HG03460 (cell line): ENCODE measurements at regions not wholly inside any gene's neighbourhood (a gene's known extent, or its start where the extent isn't known, plus 50 kb on each side); places are given as distances from the start of the nearest gene placed in this dataset.

Source experiments
- ATAC-seq: cut with Tn5 transposase; IDR thresholded peaks from one replicate; pipeline ENCODE4 v1.9.1; 2021; ENCODE audit not compliant: unreplicated experiment

DNA sequence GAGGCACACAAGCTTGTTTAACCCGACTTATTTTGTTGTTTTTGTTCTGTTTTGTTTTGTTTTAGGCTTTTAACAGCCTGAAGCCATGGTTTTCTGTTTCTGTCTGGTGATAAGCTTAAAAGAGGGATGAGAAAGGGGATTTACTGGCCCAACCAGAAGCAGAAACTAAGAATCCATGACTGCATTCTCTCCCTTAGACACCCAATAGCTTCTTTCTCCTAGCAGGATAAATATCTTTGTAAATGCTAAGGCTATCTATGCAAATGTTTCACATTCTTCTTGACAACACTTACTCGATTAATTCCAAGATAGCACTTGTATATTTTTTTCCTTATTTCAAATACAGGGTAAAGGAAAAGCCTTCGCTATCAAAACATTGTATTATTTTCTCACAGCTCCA lies 53.7 kb upstream of the SMAD1 start:
- no peak for ATAC-seq

DNA sequence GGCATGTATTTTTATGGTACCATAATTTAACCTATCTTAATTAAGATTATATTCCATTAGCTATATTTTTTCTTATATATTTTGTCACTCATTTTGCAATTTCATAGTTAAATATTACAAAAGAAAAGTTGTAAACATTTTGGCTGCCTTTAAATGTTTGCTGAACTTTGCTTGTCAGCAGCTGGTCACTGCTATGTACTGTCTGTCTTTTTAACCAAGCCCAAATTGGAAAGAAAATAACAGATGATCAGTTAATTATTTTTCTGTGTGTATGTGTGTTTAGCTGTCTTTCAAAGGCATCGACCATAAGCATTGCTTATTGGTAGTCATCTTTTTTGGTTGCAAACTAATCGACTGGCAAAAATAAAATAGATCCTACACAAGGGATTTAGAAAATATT lies 54.4 kb upstream of the SMAD1 start:
- no peak for ATAC-seq

DNA sequence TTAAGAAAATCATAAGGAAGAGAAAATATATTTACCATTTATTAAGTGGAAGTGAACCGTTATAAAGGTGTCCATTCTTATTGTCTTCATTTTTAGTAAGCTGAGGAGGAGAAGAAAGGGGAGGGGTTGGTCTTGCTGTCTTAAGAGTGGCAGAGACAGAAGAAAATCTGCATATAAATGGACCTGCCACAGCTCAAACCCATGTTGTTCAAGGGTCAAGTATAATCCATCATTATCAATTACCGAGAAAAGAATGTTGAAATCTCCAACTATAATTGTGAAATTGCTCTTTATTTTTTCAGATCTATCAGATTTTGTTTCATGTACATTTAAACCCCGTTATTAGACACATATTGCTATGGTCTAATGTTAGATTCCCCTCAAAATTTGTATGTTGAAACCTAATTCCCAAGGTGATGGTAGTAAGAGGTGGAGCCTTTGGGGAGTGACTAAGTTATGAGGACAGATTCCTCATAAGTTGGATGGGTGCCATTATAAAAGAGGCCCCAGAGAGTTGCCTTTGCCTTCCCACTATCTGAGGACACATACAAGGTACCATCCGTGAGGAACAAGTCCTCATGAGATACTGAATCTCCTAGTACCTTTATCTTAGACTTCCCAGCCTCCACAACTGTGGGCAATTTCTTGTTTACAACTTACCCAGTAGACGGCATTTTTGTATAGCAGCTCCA lies 58.5 kb upstream of the SMAD1 start:
- no peak for ATAC-seq

DNA sequence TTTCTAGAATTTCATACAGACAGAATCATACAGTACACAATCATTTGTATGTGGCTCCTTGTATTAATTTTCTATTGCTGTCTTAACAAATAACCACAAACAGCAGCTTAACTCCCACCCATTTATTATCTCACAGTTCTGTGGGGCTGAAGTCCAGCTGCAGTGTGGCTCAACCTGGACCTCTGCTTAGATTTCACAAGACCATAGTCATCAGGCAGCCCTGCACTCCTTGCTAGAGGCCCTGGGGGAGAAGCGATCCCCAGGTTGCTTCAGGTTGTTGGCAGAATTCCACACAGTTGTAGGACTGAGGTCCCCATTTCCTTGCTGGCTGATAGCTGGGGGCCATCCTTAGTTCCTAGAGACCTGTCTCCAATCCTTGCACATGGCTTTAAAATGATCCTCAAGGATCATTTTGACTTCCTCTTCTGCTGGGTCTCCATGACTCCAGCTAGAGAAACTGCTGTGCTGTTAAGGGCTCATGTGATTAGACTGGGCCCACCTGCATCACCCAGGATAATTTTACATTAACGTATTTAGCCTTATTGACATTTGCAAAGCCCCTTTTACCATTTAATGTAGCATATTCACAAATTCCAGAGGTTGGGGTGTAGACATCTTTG lies 60.9 kb upstream of the SMAD1 start:
- ATAC-seq, result no peak

DNA sequence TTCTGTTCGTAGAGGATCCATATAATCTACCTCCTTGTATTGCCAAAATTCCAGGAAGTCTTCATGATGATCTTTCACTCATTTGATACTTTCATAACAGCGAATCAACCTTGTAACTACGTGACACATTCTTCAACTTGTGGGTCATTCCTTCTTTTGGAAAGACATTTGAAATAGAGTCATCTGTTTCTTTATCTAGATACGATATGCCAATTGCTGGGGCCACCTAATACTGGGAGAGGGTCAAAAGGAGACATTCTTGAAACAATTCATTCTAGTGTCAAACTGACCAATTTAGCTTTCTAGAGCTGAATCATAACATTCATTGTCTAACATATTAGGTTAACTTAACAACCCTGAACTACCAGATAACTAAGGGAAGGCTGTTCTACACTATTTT lies 62.9 kb upstream of the SMAD1 start:
- no peak for ATAC-seq

DNA sequence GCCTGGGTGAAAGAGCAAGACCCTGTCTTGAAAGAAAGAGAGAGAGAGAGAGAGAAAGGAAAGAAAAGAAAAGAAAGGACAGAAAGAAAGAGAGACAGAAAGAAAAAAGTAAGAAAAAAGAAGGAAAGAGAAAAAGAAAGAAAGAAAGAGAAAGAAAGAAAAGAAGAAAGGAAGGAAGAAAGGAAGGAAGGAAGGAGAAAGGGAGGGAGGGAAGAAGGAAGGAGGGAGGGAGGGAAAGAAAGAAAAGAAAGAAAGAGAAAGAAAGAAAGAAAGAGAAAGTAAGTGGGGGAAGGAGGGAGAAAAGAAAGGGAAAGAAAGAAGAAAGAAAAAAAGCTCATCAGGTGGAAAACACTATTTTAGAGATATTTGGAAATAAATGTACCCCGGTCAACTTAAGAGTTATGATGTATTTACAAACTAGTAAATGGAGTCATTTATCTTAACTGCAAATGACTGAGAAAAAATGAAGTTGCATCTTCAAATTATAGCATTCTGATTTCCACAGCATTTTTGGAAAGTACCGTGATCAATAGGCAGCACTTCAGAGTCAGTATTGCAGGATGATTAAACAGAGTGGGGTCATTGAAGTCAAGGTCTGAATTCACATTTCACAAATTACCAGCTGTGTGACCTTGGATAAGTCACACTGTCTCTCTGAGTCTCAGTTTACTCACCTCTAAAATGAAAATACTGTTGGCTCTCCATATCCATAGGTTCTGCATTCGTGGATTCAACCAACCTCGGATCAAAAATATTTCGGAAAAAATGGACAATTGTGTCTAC lies 64.1 kb upstream of the SMAD1 start:
- no peak for ATAC-seq

DNA sequence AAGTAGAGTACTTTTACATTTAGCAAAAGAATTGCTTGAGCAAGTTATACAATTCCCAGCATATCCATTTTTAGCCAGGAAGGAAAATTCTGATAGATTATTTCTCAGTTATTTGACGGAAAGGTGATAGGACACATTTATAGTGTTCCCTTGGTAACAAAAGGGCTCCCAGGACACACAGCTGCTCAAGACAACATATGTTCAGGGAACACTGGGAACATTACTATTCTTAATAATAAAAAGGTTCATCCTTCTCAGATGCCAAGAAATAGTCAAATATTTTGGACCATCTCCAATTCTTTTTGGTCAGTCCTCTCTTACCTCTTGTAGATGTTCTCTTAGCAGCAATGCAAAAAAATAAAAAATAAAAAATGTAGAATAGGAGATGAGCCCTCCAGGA lies 66.8 kb upstream of the SMAD1 start:
- no peak for ATAC-seq

DNA sequence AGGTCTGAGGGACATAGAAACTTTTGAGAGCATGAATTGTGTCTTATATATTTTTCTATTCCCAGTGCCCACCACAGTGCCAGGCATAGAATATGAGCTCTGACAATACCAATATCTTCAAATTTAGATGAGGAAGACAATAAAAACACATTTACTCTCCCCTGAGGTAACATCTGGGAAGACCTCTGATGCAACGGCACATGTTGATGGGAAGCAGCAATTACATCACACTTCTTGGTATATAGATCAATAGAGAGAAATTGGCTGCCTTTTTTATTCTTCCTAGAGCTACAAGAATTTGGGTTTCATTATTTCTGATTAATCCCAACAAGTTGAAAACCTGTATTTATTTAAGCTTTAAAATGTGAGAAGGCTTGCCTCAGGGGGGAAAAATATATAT lies 67.4 kb upstream of the SMAD1 start:
- no peak for ATAC-seq

DNA sequence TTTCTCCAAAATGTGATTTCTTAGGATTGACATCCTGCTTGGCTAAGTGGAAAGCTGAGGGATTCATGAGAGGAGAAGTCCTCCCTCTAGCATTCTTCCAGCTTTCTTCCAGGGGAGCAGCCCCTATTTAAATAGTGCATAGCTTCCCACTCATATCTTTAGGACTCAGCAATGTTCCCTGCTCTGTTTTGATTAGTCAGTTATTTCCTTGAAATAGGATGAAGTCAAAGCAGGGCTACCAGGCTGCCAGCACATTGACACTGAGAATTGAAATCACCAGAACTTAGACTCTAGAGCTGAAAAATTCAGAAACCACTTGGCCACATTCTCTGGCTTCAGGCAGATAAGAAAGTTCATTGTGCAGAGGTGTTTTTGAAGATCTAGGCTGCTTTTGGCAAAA lies 74.7 kb upstream of the SMAD1 start:
- ATAC-seq, result no peak

DNA sequence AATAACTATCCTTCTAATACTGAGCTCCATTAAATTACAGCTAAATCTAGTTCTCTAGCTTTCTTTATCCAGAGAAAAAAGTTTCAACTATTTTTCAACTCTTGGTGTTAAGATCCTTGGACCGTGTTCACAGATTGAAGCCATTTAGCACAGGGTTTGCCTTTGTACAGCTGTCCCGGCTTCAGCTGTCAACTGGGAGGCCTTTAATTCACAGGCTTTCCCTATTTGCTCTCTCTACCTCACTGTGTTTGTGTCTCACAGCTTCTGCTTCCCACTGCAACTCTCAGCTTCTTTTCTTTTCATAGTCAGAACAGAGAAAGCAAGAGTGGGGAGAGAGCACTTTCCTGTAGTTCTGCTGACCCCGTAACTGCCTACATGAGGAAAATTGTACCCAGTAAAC lies 76.9 kb upstream of the SMAD1 start:
- ATAC-seq, result no peak

DNA sequence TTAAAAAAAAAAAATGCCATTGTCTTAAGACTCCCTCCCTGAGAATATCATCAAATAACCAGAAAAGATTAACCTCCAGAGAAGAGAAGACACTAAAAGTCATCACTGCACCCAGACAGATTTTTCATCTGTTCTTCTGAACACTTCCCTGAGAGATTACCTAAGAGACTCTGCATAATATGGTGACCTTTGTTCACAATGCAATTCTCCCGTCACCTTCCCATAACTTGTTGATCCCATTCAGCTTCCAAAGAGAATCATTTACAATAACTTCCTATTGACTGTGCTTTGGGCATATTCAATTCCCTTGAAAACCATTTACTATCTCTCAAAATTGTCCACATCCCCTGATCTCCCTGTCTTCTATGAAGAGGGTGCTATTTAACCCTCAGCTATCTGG lies 85.1 kb upstream of the SMAD1 start:
- no peak for ATAC-seq

DNA sequence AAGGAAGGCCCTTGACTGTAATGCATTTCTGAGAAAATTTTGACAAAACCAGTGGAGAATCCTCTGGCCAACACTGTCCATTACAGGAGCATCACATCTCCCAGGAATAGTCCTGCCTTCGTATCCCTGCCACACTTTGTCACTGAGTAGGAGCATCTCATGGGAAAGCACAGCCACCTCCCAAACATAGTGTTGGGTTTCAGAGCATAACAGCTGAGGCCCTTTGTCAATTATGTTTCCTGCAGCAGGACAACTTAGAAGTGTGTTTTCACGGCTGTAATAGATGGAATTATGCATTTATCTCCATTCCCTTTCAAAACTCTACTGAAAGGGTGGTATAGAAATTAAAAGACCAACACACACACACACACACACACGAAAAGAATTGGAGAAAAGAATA lies 91.1 kb upstream of the SMAD1 start:
- ATAC-seq, result no peak

DNA sequence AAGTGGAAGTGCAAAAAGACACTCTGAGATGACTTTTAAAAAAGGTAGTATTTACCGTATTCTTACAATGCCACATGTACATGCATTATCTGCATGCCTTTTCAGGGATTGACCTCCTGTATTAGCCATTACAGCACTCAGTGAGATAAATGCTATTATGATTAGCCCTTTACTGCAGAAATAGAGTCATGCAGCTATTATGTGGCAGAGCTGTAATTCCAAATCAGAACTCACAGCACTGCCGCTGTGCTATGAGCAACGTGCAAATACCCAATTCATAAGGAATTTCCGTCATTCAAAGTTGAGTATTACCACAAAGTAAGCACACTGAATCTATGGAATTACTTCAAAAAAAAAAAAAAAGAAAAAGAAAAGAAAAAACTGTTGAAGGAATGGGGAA lies 92.1 kb upstream of the SMAD1 start:
- ATAC-seq, result no peak

DNA sequence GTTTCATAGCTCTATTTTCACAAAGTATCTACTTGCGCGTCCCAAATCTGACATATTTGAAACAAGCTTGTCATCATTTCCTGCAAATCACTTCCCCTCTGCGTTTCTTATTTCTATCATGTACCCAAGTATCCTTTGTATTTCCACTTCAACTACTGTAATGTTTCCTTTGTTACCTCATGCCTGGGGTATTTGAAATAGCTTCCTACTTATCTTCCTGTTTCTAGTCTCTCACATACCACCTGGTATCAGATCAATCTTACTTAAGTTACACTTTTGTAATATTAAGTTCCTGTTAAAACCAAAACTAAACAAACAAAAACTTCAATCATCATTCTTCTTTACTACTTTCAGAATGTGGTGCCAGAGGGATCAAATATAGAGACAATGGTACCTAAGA lies 93.6 kb upstream of the SMAD1 start:
- ATAC-seq, result no peak

DNA sequence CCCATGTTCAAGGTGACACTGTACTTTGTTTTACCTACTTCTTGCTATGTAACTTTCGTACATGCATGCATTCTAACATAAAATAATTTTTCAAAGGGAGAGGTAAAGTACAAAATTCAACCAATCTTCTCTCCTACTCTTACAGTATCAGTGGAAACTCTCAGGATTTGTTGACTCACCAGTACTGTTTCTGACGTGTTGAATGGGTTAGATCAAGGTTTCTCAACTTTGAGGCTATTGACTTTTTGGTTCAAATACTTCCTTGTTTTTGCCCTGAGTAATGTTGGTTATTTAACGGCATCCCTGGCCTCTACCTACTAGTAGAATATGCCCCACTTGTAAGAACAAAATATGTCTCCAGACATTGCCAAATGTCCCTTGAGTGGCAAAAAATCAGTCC lies 94.6 kb upstream of the SMAD1 start:
- no peak for ATAC-seq

DNA sequence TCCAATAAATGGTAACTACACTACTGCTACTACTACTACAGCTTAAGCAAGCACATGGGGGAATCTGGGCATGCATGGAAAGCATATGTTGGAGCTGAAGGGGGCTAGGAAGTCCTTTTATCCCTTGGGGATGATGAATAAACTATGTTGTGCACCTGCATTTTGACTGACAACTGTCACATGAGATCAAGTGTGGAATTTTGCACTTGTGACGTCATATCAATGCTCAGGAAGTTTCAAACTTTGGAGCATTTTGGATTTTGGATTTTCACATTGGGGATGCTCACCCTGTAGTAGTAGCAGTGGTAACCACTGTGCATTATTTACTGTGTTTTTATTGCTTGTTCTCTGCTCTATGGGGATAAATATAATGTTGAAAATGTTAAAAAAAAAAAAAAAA lies 100.5 kb upstream of the SMAD1 start:
- ATAC-seq, result no peak

DNA sequence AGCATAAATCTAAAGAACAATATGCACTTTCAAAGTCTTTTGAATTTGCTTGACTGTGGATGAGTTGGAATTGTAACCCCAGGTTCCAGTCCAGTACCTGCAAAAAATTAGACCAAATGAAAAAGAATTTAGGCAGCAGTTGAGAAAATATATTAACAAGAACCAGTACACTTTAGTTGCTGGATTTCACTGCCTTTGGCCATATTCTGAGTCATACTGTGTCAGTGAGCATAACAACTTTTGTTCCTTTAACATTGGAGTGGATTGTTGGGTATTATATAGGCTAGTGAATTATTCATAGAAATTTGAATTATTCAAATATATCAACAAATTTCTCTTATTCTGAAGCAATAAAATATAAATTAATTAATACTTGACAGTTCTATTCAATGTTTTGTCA lies 101.5 kb upstream of the SMAD1 start:
- no peak for ATAC-seq

DNA sequence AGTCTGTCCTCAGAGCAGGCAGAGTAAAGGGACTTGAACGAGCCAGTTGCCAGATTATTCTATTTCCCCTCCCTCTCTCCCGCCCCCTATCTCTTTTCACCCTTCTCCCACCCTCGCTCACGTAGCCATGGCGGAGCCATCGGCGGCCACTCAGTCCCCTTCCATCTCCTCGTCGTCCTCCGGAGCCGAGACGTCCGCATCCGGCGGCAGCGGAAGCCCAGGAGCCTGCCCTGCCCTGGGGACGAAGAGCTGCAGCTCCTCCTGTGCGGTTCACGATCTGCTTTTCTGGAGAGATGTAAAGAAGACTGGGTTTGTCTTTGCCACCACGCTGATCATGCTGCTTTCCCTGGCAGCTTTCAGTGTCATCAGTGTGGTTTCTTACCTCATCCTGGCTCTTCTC lies 106.2 kb upstream of the SMAD1 start:
- no peak for ATAC-seq

DNA sequence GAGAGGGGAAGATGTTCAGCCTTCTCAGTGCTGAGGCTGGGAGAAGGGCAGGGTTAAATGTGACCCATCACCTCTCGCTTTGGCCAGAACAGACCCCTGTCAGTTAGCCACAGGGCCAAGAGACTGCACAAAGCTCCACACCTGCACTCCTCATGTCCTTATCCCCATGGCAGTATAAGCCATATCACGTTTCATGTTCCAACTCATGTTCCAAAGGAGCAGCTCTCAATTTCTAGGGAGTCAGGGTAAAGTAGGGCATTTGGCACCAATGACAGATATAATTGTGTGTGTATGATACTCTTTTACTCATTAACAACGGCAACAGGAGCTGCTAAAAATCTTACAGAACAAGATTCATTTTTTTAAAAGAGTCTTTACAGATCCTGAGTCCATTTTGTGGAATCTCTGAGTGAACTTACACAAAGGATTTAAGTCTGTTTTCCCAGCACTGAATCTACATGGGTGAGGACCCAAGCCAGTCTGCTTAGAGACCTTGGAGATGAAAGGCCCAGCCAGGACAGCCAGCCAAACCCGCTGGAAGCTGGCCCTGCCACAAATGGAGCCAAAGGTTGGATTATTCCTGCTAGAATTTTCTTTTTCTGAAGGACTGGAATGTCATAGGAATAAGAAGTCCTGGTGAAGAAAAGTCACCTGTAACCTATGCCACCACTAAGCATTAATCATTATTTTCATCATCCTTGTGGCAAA lies 129.1 kb upstream of the SMAD1 start:
- ATAC-seq, result no peak

DNA sequence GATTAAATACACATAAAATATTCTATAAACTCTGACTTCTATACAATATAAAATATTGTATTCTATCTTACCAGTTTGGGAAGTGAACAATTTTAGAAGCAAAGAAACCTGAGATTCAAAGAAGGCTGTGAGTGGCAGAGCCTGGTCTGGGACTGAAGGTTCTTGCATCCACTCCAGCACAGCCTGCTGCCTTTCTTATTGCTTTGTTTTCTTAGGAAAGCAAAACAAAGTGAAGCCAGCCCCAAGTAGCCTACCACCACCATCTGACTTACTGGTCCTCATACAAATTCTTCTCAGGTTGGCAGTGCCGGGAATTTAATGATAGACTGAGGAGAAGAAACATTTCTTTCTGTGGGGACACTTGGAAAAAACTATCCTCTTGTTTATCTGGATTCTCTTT lies 129.7 kb upstream of the SMAD1 start:
- ATAC-seq, result no peak

DNA sequence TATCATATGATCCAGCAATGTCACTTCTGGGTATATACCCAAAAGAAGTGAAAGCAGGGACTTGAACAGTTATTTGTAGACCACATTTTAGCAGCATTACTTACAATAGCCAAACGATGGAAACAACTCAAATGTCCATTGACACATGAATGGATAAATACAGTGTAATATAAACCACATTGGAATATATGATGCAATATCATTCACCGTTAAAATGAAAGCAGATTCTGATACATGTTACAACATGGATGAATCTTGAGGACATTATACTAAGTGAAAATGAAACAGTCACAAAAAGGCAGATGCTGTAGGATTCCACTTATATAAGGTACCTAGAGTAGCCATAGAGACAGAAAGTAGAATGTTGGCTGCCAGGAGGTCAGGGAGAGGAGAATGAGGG lies 130.5 kb upstream of the SMAD1 start:
- no peak for ATAC-seq

DNA sequence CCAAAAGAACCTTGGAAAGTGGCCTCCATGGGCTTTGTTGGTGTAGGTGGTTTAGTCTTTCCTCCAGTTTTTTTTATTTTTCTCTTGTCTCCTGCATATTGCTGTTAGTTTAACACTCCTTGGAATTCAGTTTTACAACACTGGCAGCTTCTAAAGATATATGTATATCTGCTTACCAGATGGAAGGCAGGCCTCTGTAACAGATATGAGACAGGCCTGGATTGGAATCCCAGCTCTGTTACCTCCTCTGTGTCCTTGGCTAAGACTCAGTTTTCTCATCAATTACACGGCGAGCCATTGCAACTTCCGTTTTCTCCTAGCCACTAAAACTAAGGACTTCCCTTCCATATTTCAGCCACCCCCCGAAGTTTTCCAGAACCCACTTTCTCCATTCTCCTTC lies 133.4 kb upstream of the SMAD1 start:
- ATAC-seq, result no peak
